Hepatocyte (in vitro differentiated cells): ENCODE measurements at regions not wholly inside any gene's neighbourhood (a gene's known extent, or its start where the extent isn't known, plus 50 kb on each side); places are given as distances from the start of the nearest gene placed in this dataset.

Experiments used
- EZH2 ChIP-seq: fragments of 200-600 bp; sonication (generic); IDR thresholded peaks from 2 replicates; pipeline ENCODE4 v1.6.1; 2016; ENCODE audit warnings: antibody characterized with exemption, mild to moderate bottlenecking, borderline replicate concordance
- TF ChIP-seq, protein P1 (sequence below): fragments of 200-600 bp; sonication (generic); IDR thresholded peaks from 2 replicates; pipeline ENCODE4 v1.5.1; 2016; ENCODE audit warnings: antibody characterized with exemption, mild to moderate bottlenecking; ENCODE audit not compliant: poor library complexity

DNA sequence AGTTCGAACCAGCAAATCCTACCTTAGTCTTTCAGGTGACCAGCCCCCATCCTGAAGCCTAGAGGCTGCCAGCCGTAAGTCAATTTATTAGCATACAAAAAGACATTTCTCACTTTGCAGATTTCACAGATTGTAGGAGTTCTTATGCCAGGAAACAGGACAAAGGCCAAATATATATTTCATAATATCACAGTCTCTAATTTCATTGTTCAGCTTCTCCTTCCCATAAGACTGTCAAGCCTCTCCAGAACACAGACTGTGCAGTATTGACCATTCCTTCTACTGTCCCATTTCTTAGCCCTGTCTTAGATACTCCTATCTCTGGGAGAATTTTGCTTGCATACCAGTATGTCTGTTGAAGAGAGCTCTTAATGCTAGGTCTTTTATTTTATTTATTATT, 89.2 kb upstream of the RESF1 start:
- TF ChIP-seq, protein P1, sequence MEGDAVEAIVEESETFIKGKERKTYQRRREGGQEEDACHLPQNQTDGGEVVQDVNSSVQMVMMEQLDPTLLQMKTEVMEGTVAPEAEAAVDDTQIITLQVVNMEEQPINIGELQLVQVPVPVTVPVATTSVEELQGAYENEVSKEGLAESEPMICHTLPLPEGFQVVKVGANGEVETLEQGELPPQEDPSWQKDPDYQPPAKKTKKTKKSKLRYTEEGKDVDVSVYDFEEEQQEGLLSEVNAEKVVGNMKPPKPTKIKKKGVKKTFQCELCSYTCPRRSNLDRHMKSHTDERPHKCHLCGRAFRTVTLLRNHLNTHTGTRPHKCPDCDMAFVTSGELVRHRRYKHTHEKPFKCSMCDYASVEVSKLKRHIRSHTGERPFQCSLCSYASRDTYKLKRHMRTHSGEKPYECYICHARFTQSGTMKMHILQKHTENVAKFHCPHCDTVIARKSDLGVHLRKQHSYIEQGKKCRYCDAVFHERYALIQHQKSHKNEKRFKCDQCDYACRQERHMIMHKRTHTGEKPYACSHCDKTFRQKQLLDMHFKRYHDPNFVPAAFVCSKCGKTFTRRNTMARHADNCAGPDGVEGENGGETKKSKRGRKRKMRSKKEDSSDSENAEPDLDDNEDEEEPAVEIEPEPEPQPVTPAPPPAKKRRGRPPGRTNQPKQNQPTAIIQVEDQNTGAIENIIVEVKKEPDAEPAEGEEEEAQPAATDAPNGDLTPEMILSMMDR = no peak
- TF ChIP-seq EZH2 = no peak
